Activated CD4-positive, alpha-beta T cell treated with anti-CD3 and anti-CD28 coated beads, Interleukin-2, Interleukin-4, amounts not matched to agents 100 ng/mL and 50 ng/mL, durations not matched to agents 16 hours and 8 hours (primary cell): ENCODE measurements at regions not wholly inside any gene's neighbourhood (a gene's known extent, or its start where the extent isn't known, plus 50 kb on each side); places are given as distances from the start of the nearest gene placed in this dataset.

Experiments
- DNase-seq: peaks from one replicate; pipeline ENCODE4 v3.0.0-alpha.2; 2020; ENCODE audit warnings: low spot score

- DNase-seq = no peak
Observed at GRCh38 chr13:44022196-44022595, 142.5 kb downstream of the LACC1 start.

DNA sequence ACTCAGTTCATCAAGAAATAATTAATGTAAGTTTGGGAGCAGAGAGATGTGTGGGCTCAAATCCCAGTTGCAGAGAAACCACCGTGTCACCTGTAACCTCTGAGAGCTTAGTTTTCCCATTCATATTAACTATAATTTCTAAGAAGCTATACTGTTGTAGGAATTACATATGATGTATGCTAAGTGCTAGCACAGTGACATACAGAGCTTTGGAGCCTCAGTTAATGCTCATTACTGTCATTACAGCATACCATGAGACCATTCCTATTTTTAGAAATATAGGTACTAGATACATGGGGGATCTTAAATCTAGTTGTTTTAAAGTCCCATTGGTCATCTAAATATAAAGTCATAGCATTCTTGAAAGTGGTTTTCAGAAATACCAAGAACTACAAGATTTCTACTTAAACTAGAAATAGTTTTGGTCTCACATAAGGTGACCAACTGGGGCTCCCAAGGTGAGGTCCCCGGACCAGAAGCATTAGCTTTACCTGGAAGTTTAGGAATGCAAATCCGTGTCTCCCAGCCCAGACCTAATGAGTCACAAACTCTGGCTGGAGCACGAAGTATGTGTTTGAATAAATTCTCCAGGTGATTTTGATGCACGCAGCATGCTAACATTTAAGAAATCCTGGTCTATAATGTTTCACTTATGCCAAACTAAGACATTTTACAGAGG, 144.6 kb downstream of the LACC1 start:
- DNase-seq = no peak

DNA sequence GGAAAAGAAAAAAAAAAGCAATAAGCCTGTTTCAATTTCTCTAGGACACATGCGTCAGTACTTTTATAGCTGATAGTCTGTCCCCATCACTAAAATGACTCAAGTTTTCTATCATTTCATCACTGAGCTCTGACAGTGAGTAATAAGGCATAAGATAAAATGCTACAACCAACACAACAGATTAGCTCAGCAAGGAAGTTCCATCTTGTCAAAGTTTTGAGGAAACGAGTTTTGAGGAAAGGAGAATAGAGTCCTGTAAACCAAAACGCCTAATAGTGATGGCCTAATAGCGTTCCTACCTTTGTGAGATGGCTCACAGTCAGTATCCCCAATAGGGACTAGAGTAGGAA, 145.1 kb downstream of the LACC1 start:
- no peak for DNase-seq

DNA sequence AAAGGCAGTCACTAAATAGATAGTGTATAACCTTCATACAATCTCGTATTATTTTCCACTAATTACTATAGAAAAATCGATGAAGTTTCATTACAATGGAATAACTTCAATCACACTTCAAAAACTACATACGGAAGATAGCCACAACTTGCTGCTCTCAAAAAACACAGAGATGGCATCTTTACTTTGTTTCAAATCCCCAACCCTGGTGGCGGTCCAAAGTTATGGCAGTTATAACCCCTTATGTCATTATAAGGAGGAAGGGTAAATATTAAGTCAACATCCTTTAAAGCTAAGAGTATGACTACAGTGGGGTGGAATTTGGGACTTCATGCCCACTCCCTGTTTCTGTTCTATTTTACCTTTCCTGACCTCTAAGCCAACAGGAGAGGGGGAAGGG, 146.5 kb downstream of the LACC1 start:
- DNase-seq = no peak

- no peak for DNase-seq
Observed at GRCh38 chr13:44028734-44029133, 149.0 kb downstream of the LACC1 start.

- DNase-seq = no peak
Observed at GRCh38 chr13:44030615-44031014, 150.9 kb downstream of the LACC1 start.

DNA sequence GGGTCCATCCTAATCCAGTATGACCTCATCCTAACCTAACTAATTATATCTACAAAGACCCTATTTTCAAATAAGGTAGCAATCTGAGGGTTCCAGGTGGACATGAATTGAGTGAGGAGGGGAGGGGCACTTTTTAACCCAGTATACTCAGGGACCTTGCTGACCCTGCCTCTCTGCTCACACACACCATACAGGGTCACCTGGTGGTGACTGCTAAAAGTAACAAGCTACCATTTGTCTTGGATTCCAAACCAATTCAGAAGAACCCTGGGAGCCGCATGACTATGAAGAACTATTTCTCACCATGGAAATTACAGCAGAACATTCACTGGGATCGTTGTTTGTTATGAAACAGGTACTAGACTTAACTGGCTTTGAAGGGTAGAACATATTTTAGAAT, 151.9 kb downstream of the LACC1 start:
- DNase-seq = no peak

GRCh38 chr13:44032802-44033201, 153.1 kb downstream of the LACC1 start:
- no peak for DNase-seq

DNA sequence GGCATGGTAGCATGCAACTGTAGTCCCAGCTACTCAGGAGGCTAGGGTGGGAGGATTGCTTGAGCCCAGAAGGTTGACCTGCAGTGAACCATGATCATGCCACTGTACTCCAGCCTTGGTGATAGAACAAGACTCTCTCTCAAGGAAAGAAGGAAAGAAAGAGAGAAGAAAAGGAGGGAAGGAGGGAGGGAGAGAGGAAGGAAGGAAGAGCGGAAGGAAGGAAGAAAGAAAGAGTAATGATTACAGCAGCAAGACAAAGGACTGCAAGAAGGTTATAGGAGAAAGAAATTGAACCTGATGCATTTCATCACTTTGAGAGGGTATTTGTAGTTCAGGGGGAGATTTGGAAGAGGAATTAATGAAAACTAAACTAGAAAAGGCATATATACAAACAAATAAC, 155.7 kb downstream of the LACC1 start:
- no peak for DNase-seq

DNA sequence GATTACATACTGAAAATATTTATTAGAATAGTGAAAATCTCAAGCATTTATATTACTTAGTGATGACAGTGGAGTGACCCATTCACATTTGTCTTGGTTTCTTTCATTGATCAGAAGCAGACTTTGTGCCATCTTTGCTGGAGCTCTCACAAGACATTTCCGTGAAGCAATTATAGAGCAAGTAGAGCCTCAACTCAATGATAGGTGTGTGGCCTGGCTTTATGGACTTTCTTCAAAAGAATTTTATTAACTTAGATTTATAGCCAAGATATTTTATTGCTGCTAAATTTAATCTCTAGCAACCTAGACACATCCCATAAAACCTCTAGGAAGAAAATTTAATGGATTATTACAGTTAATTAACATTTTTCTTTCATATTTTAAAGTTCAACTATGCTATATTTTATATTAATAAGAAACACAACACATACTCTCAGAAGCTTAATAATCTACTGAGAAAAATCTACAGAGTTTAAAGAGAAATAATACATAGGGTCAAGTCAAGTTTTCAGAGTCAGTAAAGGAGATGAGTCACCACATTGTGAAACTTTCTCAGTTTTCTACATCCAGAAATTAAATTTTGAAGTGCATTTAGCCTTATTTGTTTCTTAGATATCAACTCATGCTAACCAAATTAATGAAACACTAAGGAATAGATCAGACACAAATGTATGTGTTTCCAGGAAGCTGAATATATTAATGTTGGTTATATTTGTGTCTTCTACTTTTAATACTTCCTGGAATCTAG, 160.5 kb downstream of the LACC1 start:
- no peak for DNase-seq

DNA sequence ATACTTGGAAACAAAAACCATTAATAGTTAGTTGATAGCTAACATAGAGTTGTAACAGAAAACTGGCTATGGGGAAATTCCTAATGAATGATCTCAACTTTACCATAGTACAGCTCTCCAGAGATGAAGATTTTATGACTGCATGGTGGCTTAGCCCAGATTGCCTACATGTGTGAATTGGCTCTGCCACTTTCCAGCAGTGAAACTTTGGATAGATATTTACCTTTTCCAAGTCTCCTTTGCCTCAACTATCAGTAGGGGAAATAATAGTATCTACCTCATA, 161.1 kb downstream of the LACC1 start:
- DNase-seq = no peak

GRCh38 chr13:44044547-44045179, 165.0 kb downstream of the LACC1 start:
- DNase-seq = no peak

GRCh38 chr13:44045180-44045562, 165.5 kb downstream of the LACC1 start:
- no peak for DNase-seq

DNA sequence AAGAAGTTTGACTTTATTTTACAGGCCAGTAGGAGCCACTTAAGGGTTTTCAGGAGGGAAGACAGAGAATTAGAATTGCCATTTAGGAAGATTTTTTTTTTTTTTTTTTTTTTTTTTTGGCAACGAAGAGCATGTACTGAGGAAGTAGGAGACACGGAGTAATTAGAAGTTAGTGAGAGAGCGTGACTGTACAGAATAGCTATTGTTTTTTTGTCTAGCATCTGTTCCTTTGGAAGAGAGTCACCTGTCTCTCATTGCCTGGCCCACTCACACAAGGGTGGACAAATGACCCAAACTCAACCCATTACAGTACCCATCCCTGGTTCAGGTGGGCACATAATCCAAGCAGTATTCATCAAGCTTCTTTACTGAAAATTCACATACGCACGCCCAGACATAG, 166.7 kb downstream of the LACC1 start:
- no peak for DNase-seq

- no peak for DNase-seq
Observed at GRCh38 chr13:44048326-44048725, 168.6 kb downstream of the LACC1 start.

DNA sequence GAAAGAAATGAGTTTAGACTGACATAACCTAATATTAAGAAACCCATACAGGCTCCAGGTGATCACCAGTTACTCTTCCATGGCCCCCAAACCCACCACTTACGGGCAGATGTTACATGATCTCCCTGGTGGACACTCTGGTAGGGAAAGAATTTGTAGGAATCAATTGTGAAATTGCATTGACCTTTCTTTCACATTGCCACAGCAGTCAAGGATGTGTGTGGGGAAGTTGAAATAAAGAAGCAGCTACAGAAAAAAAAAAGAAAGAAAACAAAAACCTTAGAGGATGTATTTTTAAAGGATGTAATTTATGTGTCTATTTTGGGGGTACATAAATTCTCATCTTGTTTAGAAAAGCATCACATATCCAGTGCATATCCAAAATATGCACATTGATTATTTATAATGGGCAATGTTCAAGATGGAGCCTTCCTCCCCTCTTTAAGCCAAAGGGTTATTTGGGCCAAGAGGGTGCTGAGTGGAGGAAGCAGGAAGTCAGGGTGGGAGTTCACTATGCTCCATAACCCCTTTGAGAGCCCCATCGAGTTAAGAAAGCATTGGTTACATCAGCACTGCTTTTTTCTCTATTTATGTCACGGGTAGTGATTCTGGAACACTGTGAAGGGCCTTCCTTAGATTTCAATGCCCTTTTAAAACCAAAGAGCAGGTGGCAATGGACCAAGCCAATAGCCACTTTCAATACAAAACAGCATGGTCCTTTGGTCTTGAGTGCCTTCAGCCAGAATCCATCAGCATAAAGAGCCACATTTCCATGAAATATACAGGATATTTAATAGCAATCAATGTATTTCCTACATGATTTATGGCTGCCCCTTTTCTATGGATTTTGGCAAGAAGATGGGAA, 169.6 kb downstream of the LACC1 start:
- no peak for DNase-seq

DNA sequence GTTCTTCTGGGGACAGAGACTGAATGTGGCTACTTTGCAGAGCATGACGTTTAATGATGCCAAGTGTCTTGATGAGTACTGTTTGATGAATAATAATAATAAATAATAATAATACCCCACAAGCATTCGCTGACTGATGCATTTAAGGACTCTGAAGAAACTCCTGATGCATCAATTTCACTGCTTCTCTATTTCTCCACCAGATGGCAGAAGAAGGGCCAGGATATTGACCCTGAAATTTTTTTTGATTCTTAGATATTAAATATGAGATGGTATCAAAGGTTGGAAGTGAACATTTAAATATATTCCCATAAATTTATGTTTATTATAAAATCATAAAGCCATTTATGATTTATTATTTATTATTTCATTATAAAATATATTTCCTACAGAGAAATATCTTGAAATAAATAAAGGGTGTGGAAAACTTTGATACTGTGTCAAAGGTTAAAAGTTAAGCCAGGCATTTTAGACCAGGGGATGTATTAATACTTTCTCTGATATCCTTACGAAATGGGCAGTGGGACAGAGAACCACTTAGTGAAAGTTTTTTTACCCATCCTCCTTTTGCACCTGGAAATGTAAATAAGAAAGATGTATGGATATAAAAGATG, 170.9 kb downstream of the LACC1 start:
- DNase-seq = peak; percentile 6

- no peak for DNase-seq
Observed at GRCh38 chr13:44051405-44051804, 171.7 kb downstream of the LACC1 start.

GRCh38 chr13:44051918-44052675, 172.4 kb downstream of the LACC1 start:
- DNase-seq = no peak

DNA sequence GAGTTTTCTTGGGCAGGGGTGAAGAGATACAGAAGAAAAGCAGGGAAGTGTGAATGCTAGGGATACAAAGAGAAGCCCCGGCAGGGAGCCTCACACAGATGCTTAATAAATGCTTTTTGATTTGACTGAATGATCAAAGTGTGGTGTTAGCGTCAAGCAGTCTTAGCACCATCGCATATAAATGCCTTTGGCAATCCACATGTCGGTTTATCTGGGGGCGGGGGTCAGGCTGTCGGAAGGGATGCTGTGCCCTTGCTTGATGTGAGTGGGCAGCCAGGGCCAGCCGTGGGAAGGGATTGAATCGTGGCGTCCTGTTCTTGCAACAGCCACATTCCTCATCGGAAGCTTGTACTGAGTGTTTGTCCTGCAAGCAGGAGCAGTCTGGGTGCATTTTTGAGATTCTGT, 173.1 kb downstream of the LACC1 start:
- DNase-seq = no peak

DNA sequence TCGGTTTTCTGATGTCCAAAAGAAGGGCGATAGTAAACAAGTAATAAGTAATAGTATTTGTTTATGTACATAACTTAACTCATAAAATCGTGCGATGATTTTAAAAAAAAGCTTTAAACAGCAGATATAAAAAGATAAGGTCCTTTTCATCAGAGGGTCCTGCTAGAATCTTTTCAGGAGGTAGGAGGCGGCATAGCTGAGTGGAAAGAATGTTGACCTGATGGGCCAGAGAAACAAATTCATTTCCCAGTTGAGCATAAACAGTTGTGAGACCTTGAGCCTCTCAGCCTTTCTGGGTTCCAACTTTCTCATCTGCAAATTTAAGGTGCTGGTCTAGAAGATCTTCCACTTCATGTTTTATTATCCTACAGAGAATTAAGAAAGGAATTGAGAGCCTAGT, 173.5 kb downstream of the LACC1 start:
- DNase-seq = no peak

- no peak for DNase-seq
Observed at GRCh38 chr13:44054525-44054924, 174.8 kb downstream of the LACC1 start.
